Stimulated activated CD4-positive, alpha-beta T cell treated with anti-CD3 and anti-CD28 coated beads, Interleukin-2, amount 100 ng/mL, for 4 hours (primary cell): ENCODE measurements at regions not wholly inside any gene's neighbourhood (a gene's known extent, or its start where the extent isn't known, plus 50 kb on each side); places are given as distances from the start of the nearest gene placed in this dataset.

Experiments used
- DNase-seq: peaks from one replicate; pipeline ENCODE4 v3.0.0-alpha.2; 2020; ENCODE audit warnings: low read depth

DNA sequence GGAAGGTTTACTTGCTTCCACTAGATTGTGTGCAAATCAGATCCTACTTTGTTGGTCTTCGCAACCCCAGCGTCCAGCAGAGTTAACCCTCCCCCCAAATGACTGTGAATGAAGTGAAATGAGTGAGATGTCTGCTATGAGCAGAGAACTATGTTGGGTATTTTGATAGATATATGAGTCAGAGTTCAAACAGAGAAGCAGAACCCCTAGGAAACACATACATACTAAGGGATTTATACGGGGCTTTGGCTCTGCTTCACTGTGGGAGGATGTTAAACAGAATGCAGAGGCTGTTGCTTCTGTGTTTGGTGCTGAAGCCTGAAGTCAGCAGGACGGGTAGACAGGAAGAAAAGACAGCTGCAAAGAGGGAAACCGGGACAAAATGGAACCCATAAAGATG lies 197.0 kb downstream of the MZT1 start:
- no peak for DNase-seq

DNA sequence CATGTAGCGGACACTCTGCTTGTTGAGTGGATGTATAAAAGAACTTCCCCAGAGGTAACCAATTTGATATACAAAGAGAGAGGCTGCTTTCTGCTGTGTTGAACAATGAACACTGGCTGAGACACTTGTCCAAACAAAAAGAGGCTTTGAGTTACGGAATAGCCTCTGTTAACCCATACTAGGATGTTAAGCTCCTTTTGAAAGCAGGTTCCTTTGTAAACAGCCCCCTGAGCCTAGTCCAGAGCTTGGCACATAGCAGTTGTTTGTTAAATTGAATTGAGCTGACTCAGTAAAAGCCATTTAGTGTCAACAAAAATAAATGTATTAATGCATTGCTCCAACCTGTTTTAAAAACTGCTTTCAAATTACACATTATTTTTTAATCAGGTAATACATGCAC lies 200.1 kb downstream of the MZT1 start:
- no peak for DNase-seq

DNA sequence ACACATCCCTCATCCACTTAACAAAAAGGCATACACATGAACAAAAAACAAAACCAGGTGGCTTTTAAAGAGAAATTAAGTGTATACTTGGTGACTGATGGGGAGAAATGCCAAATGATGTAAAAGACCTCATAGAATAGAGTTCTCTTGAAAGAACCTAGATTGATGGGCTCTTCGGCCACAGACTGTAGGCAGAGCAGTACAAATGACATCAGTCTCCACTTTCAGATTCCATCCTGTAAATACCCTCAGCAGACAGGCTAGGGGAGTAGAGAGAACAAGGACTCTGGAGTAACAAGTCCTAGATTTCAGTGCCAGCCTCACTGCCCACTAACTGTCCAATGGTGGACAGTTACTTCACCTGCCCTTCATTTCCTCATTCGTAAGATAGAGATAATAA lies 203.8 kb downstream of the MZT1 start:
- no peak for DNase-seq

DNA sequence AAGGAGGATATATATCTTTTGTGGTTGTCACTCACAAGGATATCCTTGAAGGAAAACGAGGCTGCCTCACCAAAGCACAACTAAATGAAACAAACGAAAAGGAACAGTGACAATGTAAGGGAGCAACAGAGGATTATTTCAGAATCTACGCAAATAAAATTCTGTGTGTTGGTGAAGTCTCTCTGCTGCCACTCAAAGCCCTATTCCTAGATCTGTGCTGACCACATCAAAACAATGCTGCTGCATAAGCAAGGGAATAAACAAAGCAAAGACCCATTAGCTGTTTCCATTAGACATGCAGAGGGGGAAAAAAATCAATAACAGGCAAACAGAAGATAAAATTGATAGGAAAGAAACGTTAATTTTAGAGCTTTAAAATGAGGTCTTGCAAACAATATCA lies 204.4 kb downstream of the MZT1 start:
- DNase-seq: no peak

DNA sequence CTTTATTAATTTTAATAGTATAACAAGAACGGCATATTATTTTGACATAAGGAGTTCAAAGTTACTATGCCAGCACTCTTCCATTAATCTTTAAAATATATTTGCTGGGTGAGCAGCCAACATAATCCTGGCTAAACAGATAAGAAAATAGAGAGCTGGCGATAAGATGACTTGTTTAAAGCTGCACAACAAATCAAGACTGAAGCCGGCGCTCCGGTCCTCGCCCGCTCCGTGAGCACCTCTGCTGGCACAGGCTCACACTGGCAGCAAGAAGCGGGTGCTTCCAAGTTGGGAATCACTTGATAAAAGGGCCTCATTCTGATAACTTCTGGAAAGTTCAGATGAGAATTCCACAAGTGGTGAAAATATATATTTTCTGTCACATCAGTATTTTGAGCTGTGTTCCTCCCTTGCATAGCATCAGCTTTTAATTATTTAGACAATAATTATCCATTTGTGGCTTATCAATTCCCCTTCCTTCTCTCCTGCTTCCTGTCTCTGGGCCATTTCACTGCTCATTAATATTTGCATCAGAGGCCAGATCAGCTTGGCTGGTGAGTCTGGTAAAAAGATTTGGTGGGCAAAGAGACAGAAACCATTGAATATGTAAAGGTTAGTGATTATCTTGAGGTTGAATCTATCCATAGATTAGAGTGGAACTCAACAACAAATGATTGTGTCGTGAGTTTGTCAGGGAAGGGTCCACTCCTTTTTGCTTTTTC lies 205.3 kb downstream of the MZT1 start:
- DNase-seq: no peak

DNA sequence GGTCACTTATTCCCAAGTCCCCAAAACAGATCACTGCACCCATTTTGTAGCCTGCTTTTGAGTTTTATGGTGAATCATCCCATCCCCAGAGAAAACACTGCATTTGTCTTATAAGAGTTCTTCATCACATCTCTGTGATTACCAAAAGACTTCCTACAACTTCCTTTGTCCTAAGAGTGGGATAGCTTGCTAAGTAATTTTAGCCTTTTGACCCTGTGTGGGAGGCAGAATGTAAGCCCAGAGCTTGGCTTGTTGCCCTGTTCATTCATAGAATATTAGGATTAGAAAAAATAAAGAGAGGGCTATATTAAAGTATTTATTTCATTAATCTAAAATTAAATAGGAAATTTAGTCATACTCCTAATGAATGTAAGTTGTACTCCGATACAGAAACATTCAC lies 213.3 kb downstream of the MZT1 start:
- DNase-seq: no peak

DNA sequence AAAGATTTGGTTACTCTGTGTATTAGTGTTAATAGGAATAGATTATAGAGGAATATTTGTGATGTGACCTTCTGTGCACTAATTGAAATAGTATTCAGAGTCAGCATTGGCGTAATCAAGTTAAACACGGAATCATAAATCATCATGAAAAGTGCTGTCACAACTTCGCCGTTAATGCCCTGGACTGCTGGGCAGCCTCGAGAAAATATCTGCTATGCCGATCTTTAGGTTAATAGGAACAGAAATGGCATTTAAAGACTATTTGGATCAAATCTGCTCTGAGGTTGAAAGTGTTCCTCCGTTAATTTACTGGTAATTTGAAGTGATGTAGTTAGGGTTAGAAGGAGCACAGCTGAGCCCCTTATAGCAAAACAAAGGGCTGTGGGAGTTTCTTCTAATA lies 219.0 kb downstream of the MZT1 start:
- DNase-seq: no peak

DNA sequence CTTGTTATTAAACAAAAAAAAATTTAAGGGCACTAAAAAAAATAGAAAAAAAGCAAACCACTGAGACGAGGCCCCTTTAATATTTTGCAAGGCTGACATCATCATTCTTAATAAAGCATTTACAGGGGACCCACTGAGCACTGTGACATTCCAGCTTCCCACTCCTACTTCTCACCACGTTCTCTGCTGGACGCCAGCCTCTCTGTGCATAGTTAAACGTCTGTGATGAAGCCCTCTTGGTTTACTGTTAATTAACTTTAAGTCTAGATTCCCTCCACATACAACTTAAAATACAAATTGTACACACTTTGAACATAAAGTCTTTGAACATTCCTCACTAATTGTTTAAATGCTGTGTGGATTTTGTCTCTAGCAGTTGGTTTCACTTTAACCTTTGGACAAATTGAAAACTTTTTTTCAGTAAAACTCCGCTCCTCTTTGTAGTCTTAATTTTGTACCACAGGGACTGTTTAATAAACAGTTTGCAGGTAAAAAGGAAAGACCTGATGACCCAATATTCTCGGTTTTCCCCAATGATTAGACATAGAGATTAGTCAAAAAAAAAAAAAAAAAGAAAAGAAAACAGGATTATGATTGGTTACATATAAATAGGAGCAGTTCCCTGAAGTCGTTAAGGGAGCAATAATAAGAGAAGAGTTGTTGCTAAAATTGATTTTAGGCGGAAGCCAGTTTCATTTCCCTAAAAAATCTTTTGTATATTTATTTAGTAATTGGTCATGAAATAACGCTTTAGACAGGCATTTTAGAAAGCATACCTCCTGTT lies 219.8 kb downstream of the MZT1 start:
- DNase-seq: no peak

DNA sequence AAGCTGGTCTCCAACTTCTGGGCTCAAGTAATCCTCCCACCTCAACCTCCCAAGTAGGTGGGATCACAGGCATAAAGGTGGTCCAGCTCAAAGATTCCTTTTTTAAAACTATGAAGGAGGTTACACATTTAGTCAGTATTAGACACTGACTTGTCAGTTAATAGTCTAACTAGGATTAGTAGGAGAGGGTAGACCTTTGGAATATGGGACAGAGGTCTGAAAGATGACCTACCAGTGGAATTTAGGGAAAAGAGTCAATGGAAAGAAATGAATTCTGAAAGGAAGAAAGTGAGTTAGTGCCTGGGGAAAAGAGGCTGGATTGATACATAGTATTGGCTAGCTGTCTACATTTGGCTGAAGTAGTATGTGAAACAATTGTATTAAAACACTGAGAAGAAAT lies 220.7 kb downstream of the MZT1 start:
- DNase-seq: no peak

DNA sequence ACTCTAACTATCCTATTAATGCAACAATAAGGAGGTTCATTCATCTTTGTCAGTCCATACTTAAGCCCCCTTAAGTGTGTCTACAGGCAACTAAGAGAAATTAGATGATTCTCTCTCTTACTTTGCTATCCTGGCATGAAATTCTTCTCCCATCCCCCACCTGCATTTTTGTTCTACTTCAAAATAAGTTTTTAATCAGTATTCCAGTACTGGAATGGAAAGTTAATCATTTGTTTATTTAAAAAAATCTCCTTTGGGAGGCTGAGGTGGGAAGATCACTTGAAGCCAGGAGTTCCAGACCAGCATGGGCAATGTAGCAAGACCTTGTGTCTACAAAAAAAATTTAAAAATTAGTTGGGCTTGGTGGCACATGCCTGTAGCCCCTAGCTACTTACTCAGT lies 222.1 kb downstream of the MZT1 start:
- DNase-seq: no peak

DNA sequence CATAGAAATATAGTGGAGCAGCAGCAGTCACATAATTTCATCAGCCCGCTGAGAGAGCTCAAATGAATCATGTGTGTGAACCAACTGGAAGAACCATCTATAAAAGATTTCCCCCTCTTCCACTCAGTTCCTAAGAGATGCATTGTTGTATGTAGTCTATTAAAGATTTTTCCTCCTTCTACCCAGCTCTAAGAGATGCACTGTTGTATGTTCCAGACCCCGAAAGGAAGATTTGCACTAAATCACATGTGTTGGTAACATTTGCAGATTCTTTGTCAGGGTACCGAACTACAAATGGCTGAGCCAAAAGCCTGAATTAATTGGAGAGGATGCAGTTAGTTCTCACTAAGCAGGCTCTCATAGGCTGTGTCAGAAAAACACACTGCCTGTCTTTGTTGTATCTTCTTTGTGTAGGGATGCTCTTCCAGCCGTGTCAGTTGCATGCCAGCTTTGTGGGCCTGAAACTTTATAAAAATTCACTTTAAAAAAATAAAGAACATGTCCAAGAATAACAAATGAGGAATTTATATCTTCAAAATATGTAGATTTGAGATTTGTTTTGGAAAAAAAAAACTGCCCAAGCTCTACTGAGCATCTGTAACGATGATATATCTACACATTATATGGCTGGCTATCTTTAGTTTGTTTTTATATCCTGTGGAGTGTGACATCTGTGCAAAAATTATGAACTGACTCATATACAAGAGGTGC lies 223.1 kb downstream of the MZT1 start:
- DNase-seq: no peak

DNA sequence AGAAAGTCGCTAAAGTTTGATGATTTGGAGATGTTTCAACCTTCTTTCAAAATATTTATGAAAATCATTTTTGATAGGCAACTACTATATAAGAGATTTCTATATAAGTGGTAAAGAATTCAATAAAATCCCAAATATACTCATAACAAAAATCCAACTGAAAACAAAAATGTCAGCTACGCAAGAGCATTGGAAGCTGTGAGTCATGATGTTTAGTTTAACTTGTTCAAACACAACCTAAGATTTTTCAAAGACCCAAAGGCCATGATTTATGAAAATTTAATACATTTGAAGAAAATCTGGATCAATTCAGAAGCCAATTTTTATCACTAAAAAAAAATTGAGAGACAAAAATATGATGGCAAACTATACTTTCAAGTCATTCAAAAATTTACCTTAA lies 226.6 kb downstream of the MZT1 start:
- DNase-seq: no peak

DNA sequence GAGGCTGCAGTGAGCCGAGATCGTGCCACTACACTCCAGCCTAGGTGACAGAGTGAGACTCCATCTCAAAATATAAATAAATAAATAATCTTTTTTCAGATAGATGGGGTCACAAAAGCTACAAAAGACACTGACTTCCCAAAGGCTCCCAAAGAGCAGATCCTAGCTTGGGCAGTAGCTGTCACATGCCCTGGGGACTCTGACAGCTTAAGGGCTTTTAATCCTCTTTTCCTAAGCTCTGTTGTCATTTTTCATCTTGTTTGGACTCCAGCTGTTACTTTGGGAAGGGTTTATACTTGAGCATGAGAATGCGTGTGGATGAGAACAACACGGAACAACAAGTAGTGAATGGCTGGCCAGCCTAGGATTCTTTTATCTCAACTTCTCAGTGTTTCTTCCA lies 231.7 kb downstream of the MZT1 start:
- no peak for DNase-seq

DNA sequence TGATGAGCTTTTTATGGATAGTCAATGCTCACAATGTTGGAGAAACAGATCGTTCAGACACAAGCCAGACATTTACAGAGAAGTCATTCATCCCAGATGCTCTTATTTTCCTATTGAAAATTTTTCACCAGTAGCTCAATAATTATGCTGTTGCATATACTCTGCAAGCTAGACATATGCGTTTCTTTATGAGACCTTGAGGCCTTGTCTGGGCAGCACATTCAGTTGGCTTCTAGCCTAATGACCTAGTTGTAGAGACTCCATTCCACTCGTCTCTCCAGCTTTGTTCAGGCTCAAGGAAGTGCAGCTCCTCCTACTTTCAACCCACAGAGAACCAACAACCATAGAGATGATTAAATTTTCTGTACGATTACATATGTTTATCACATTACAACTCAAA lies 237.7 kb downstream of the MZT1 start:
- DNase-seq: no peak

DNA sequence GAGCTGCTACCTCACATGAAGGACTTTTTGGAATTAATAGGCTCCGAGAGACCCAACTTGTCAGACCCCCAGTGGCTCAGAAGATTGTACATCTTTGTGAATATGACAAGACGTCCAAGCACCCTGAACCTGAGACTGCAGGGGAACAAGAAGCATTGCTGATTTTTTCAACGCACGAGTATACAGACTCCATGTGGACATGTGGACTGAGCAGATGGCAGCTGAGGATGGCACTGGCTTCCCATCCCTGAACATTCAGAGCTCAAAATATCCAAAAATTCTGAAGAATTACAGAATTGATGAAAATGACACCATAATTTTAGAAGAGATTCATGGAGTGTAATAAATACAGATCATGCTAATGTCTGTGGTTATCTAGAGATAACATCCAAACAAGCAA lies 254.1 kb downstream of the MZT1 start:
- no peak for DNase-seq

DNA sequence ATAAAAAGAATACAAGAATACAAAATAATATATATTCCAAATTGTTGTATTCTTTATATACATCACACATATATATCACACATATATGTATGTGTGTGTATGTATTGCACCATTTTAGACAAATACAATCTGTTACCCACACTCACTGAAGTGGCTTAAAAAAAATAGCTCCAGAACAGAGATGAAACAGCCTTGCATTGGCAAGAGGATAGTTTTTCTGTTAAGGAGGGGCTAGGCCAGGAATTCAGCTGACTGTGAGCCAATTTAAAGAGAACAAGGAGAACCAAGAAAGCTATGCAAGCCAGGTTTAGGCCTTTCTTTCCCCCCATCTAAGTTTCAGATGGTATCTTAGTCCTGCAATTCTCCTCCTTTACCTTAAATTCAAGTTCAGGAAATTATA lies 257.5 kb downstream of the MZT1 start:
- DNase-seq: no peak

DNA sequence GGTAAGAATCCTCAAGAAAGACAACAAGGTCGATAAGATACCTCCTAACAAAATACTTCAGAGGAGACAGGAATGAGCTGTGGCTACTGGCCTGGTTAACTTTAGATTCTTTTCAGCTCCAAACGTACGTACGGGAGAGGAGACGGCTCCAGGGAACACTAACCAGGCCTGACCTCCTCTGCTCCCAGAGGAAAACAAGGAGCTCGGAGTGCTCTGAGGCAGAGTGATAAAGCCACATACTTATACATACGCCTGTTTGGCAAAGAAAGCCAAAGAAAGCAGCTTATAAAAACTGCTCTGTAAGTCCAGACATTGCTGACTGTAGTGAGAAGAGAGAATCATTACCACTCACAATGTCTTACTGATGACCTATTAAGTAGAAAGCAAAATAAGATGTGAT lies 263.9 kb downstream of the MZT1 start:
- no peak for DNase-seq

DNA sequence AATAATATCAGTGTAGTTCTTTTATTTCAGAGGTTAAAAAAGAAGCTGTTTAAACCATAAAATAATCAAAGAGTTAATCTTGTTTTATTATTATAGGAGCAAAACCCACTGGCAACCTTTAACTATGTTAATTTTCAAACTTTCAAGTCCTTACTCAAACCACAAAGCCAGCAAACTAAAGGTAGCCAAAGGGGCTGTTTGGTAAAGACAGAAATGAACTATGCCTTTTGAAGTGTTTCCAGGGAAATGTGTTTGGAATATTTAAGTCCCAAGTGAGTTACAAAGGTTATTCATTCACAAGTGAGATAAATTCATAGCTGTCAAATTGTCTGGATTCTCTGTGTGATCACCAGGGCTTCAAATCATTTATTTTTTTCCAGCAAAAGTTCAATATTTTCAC lies 264.7 kb downstream of the MZT1 start:
- DNase-seq: no peak

DNA sequence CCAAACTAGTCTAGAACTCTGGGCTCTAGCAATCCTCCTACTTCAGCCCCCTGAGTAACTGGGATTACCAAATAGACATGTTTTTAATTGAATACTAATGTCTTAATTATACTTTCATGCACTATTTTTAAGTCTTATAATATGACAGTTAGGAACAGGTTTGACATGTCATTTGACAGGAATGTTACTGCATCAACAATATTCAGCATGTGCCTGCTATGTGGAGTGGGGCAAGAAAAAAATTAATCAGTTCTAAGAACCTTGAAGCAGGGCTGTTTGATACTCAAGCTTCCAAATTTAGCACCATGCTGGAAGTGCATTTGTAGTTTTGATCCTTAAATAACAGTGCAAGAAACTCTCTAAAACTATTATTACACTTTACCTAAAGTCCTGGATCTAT lies 265.3 kb downstream of the MZT1 start:
- DNase-seq: no peak

DNA sequence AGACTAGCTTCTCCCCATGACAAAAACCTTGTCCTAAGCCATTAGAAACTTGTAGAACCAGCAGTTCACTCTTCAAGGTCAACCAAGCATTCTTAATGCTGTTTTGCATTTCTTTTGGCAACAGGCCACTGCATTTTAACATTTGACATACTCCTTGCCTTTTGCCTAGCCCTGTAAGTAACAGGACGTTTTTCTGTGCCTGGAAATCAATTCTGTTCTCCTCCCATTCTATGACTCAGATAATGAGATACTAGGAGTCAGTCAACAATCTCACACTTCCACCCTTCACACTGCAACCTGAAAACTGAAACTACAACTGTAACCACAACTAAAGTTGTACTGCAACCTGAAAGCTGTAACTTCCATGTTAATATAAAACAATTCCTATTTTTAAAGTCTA lies 268.7 kb downstream of the MZT1 start:
- no peak for DNase-seq

DNA sequence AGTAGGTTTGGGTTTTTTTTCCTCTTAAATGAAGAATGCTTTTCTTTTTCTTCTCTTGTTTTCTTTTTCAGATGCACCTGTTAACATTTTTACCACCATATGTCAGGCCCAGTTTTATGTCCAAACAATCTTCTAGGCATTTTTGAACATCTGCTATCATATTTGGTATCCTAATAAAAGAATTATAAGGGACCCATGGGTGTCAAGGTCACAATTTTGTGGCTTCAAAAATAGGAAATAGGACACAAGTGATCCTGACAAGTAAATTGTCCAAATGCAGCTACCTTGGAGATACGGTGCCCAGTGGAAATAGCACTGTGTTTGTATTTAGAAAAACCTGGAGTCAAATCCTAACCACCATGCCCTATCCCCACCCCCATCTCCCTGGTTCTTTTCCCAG lies 270.3 kb downstream of the MZT1 start:
- DNase-seq: no peak

DNA sequence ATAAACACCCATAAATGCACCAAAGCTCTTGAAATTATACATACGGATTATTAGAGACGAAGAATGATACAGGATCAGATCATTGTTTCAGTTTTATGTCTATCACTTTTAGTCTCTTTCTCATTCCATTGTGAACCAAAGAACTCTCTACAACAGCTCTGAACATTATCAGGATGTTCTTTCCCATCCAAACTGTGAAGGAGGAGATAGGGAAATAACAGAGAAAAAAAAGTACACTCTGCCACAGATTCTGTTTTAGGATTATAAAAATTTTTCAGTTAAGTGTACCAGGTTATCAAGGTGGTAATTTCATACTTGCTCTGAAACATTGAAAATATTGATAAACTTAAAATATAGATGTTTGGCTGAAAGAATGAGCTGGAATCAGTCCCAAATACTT lies 270.9 kb downstream of the MZT1 start:
- DNase-seq: no peak

DNA sequence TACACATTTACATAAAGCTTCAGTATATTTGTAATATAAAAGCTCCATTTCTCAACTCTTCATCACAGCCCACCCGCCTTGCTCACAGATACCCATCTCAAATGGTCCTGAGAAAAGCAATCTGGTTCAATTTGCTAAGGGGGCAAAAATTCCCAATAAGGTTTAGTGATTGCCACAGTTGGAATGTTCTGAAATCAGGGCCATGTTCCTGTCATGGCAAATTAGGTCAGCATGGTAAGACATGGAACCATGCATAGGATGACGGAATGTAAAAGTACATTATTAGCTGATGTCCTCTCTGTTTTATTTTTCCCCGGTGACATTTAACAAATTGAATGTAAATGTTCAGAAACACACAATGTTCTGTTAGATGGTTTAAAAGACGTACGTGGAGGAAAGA lies 274.3 kb downstream of the MZT1 start:
- DNase-seq: no peak
